IMR-90 (cell line): ENCODE measurements at regions not wholly inside any gene's neighbourhood (a gene's known extent, or its start where the extent isn't known, plus 50 kb on each side); places are given as distances from the start of the nearest gene placed in this dataset.

ENCODE experiments used
- ATAC-seq: fragments of 200-7000 bp; cut with Tn5 transposase; 2 replicates; pipeline ENCODE4 v1.9.1; 2020; ENCODE audit warnings: low read depth, mild to moderate bottlenecking, moderate library complexity
- BruUV-seq: library from RNA; stranded (reverse); fragments of 400-500 nt; replicated peaks from 2 replicates; lab custom pipeline; 2021; lab: Mats Ljungman, UMichigan
- CTCF ChIA-PET: fragments of 300-600 bp; formaldehyde crosslinking; extraction: SDS; loops from one replicate; lab custom pipeline; 2021; ENCODE audit warnings: antibody characterized with exemption; lab: Yijun Ruan, JAX
- POLR2A ChIA-PET: fragments of 300-600 bp; sonication (Branson Sonifier 250); formaldehyde crosslinking; loops from one replicate; lab custom pipeline; 2022; ENCODE audit warnings: antibody characterized with exemption; ENCODE audit not compliant: unreplicated experiment; lab: Charles Lee
- DNase-seq: peaks from one replicate; pipeline ENCODE4 v3.0.0; 2013
- H2AFZ ChIP-seq: replicated peaks from 2 replicates; pipeline ENCODE3; 2013; ENCODE audit warnings: low read length, mild to moderate bottlenecking; ENCODE audit not compliant: poor library complexity
- H2AK5ac ChIP-seq: 2 replicates; pipeline ENCODE4 v1.6.1; 2013; ENCODE audit warnings: low read depth, low read length, inconsistent platforms
- H2AK9ac ChIP-seq: replicated peaks from 2 replicates; pipeline ENCODE3; 2013; ENCODE audit warnings: mild to moderate bottlenecking, low read depth, low read length, moderate library complexity; ENCODE audit not compliant: poor library complexity
- H2BK120ac ChIP-seq: 2 replicates; pipeline ENCODE4 v1.6.1; 2013; ENCODE audit warnings: low read depth, low read length, inconsistent platforms
- H2BK15ac ChIP-seq: 3 replicates; pipeline ENCODE4 v1.6.1; 2013; ENCODE audit warnings: low read depth, low read length, inconsistent platforms
- H2BK20ac ChIP-seq: 2 replicates; pipeline ENCODE4 v1.6.1; 2013; ENCODE audit warnings: low read depth, mild to moderate bottlenecking, inconsistent platforms, low read length, moderate library complexity
- H2BK5ac ChIP-seq: 2 replicates; pipeline ENCODE4 v1.6.1; 2013; ENCODE audit warnings: mild to moderate bottlenecking, low read depth, low read length, inconsistent platforms; ENCODE audit not compliant: poor library complexity, severe bottlenecking
- H3K14ac ChIP-seq: replicated peaks from 2 replicates; pipeline ENCODE4 v1.6.1; 2013; ENCODE audit warnings: low read depth, low read length, inconsistent platforms
- H3K18ac ChIP-seq: 2 replicates; pipeline ENCODE4 v1.6.1; 2013; ENCODE audit warnings: low read depth, low read length, control low read depth
- H3K23ac ChIP-seq: 2 replicates; pipeline ENCODE4 v1.6.1; 2013; ENCODE audit warnings: low read depth, low read length, inconsistent platforms
- H3K27ac ChIP-seq: 2 replicates; pipeline ENCODE4 v1.5.1; 2013; ENCODE audit warnings: mild to moderate bottlenecking, control low read depth, low read length; ENCODE audit not compliant: insufficient read depth
- H3K27me3 ChIP-seq: 2 replicates; pipeline ENCODE4 v1.6.1; 2013; ENCODE audit warnings: low read length; ENCODE audit not compliant: control insufficient read depth, insufficient read depth
- H3K36me3 ChIP-seq: 2 replicates; pipeline ENCODE4 v1.6.1; 2013; ENCODE audit warnings: low read length, mixed read lengths; ENCODE audit not compliant: control insufficient read depth, insufficient read depth
- H3K4ac ChIP-seq: 2 replicates; pipeline ENCODE4 v1.6.1; 2013; ENCODE audit warnings: low read depth, low read length, inconsistent platforms
- H3K4me1 ChIP-seq: 2 replicates; pipeline ENCODE4 v1.6.1; 2013; ENCODE audit warnings: low read length, mixed read lengths; ENCODE audit not compliant: control insufficient read depth, insufficient read depth
- H3K4me2 ChIP-seq: 2 replicates; pipeline ENCODE4 v1.6.1; 2013; ENCODE audit warnings: low read depth, mild to moderate bottlenecking, control low read depth, low read length, moderate library complexity
- H3K4me3 ChIP-seq: 2 replicates; pipeline ENCODE4 v1.5.1; 2013; ENCODE audit warnings: low read depth, mild to moderate bottlenecking, control low read depth, low read length, moderate library complexity; ENCODE audit not compliant: insufficient read depth
- H3K56ac ChIP-seq: 2 replicates; pipeline ENCODE4 v1.6.1; 2013; ENCODE audit warnings: low read length, inconsistent platforms; ENCODE audit not compliant: insufficient read depth; ENCODE audit errors: extremely low read depth
- H3K79me1 ChIP-seq, 2 experiments: 2 replicates each; pipeline ENCODE4 v1.6.1; 2013; ENCODE audit warnings: low read length in 2 of 2, inconsistent platforms in 1 of 2, low read depth in 1 of 2
- H3K9ac ChIP-seq: 2 replicates; pipeline ENCODE4 v1.6.1; 2013; ENCODE audit warnings: low read depth, low read length, control low read depth
- H3K9me1 ChIP-seq: 2 replicates; pipeline ENCODE4 v1.6.1; 2013; ENCODE audit warnings: low read length, inconsistent platforms; ENCODE audit not compliant: insufficient read depth
- H3K9me3 ChIP-seq: 2 replicates; pipeline ENCODE4 v1.6.1; 2013; ENCODE audit warnings: low read length; ENCODE audit not compliant: control insufficient read depth, insufficient read depth
- H4K20me1 ChIP-seq: 2 replicates; pipeline ENCODE4 v1.6.1; 2013; ENCODE audit warnings: low read length, inconsistent platforms; ENCODE audit not compliant: insufficient read depth
- H4K5ac ChIP-seq: 2 replicates; pipeline ENCODE4 v1.6.1; 2013; ENCODE audit warnings: mild to moderate bottlenecking, low read depth, low read length, control low read depth
- H4K8ac ChIP-seq, 2 experiments: 2 replicates each; pipeline ENCODE4 v1.6.1; 2013; ENCODE audit warnings: low read depth in 2 of 2, low read length in 2 of 2, control low read depth in 1 of 2, inconsistent platforms in 1 of 2
- H4K91ac ChIP-seq: 2 replicates; pipeline ENCODE4 v1.6.1; 2013; ENCODE audit warnings: low read depth, low read length, inconsistent platforms; ENCODE audit not compliant: insufficient read depth
- CEBPB ChIP-seq: IDR thresholded peaks from 2 replicates; pipeline ENCODE4 v1.6.1; 2012; ENCODE audit warnings: low read depth, low read length, improper control_type of control experiment
- CHD1 ChIP-seq: IDR thresholded peaks from 2 replicates; pipeline ENCODE4 v1.6.1; 2012; ENCODE audit warnings: low read depth, low read length, improper control_type of control experiment
- FOS ChIP-seq: fragments of 150-350 bp; IDR thresholded peaks from 2 replicates; pipeline ENCODE4 v1.6.1; 2016; ENCODE audit warnings: low read depth, low read length
- MAFK ChIP-seq: IDR thresholded peaks from 2 replicates; pipeline ENCODE4 v1.6.1; 2012; ENCODE audit warnings: low read depth, low read length, improper control_type of control experiment
- MAZ ChIP-seq: IDR thresholded peaks from 2 replicates; pipeline ENCODE4 v1.6.1; 2012; ENCODE audit warnings: low read depth, mild to moderate bottlenecking, low read length, improper control_type of control experiment, moderate library complexity, borderline replicate concordance
- MXI1 ChIP-seq: IDR thresholded peaks from 2 replicates; pipeline ENCODE4 v1.6.1; 2012; ENCODE audit warnings: low read depth, mild to moderate bottlenecking, low read length, moderate library complexity, borderline replicate concordance
- NFE2L2 ChIP-seq: fragments of 150-350 bp; IDR thresholded peaks from 2 replicates; pipeline ENCODE4 v1.6.1; 2016; ENCODE audit warnings: low read depth, mild to moderate bottlenecking, low read length
- POLR2A ChIP-seq: IDR thresholded peaks from 2 replicates; pipeline ENCODE4 v1.6.1; 2012; ENCODE audit warnings: mild to moderate bottlenecking, low read depth, low read length
- RAD21 ChIP-seq: IDR thresholded peaks from 2 replicates; pipeline ENCODE4 v1.6.1; 2012; ENCODE audit warnings: low read length, improper control_type of control experiment
- RCOR1 ChIP-seq: IDR thresholded peaks from 2 replicates; pipeline ENCODE4 v1.6.1; 2012; ENCODE audit warnings: mild to moderate bottlenecking, low read length, improper control_type of control experiment; ENCODE audit not compliant: insufficient replicate concordance
- RFX5 ChIP-seq: IDR thresholded peaks from 2 replicates; pipeline ENCODE4 v1.8.0; 2012; ENCODE audit warnings: low read depth, mild to moderate bottlenecking, low read length, moderate library complexity
- SMC3 ChIP-seq: fragments of 150-350 bp; IDR thresholded peaks from 2 replicates; pipeline ENCODE4 v1.6.1; 2016; ENCODE audit warnings: low read depth, mild to moderate bottlenecking, antibody characterized with exemption, low read length, moderate library complexity
- USF2 ChIP-seq: fragments of 150-350 bp; IDR thresholded peaks from 2 replicates; pipeline ENCODE4 v1.6.1; 2017; ENCODE audit warnings: mild to moderate bottlenecking, antibody characterized with exemption, low read length, low read depth
- WGBS, 2 experiments: methylation state at CpG; one replicate each; pipeline versions ENCODE4 v1.1.5 to v1.1.7; 2013; ENCODE audit warnings: missing lambda C conversion rate in 2 of 2; ENCODE audit not compliant: insufficient read length in 1 of 2; ENCODE audit errors: extremely low coverage in 2 of 2; 5-methylcytosine and 5-hydroxymethylcytosine counted together
- dilution Hi-C: fragments of 300-500 bp; cut with HindIII; formaldehyde crosslinking; loops from one replicate; pipeline ENCODE4 v1.14.3; 2018; ENCODE audit warnings: low sequenced_read_pairs; ENCODE audit not compliant: unreplicated experiment
- in situ Hi-C: fragments of 300-500 bp; cut with MboI; formaldehyde crosslinking; loops from 3 replicates; pipeline ENCODE4 v1.14.3; 2019; ENCODE audit warnings: low sequenced_read_pairs, inconsistent platforms, mixed read lengths
- intact Hi-C: fragments of 100-400 bp; cut with micrococcal nuclease; formaldehyde crosslinking; loops from 2 replicates; pipeline ENCODE4 v1.10.0; 2022
- TF ChIP-seq, protein P1 (sequence below): conservative IDR thresholded peaks from 2 replicates; pipeline ENCODE4 v1.5.1; 2012; ENCODE audit warnings: mild to moderate bottlenecking, low read depth, low read length, improper control_type of control experiment
- TF ChIP-seq, protein P2 (sequence below): fragments of 150-350 bp; IDR thresholded peaks from 2 replicates; pipeline ENCODE4 v1.6.1; 2016; ENCODE audit warnings: low read depth, mild to moderate bottlenecking, low read length, moderate library complexity, borderline replicate concordance

DNA sequence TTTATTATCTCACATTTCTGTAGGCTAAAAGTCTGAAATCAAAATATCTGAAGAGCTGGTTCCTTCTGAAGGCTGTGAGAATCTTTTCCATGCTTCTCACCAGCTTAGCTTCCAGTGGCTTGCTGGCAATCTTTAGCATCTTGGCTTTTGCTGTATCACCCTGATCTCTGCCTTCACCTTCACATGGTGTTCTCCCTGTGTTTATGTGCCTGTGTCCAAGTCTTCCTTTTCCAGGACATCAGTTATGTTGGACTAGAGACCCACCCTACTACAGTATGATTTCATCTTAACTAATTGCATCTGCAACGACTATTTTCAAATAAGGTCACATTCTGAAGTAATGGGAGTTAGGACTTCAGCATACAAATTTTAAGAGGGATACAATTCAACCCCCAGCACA is 772.3 kb upstream of the ADAMTS5 start:
- no peak overlapping the region for H3K4me2 ChIP-seq
- H2BK20ac ChIP-seq, result no peak overlapping the region
- no peak overlapping the region for H2AK9ac ChIP-seq
- intact Hi-C loops, result no loop called here
- dilution Hi-C loops, result no loop called here
- no peak overlapping the region for H2AFZ ChIP-seq
- no TSS peak for BruUV-seq
- ChIA-PET POLR2A (no interaction called here), CTCF (no interaction called here)
- H3K4me1 ChIP-seq, result peaks cover 1% of the 10 kb centered on the region; the same call in 1 of the 2 replicates
- TF ChIP-seq CEBPB (no peak), USF2 (no peak), MXI1 (no peak), RAD21 (no peak), RCOR1 (no peak), CHD1 (no peak), MAZ (no peak), RFX5 (no peak), SMC3 (no peak), MAFK (no peak), POLR2A (no peak), NFE2L2 (no peak), FOS (no peak)
- TF ChIP-seq, protein P1, sequence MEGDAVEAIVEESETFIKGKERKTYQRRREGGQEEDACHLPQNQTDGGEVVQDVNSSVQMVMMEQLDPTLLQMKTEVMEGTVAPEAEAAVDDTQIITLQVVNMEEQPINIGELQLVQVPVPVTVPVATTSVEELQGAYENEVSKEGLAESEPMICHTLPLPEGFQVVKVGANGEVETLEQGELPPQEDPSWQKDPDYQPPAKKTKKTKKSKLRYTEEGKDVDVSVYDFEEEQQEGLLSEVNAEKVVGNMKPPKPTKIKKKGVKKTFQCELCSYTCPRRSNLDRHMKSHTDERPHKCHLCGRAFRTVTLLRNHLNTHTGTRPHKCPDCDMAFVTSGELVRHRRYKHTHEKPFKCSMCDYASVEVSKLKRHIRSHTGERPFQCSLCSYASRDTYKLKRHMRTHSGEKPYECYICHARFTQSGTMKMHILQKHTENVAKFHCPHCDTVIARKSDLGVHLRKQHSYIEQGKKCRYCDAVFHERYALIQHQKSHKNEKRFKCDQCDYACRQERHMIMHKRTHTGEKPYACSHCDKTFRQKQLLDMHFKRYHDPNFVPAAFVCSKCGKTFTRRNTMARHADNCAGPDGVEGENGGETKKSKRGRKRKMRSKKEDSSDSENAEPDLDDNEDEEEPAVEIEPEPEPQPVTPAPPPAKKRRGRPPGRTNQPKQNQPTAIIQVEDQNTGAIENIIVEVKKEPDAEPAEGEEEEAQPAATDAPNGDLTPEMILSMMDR, result no peak
- TF ChIP-seq, protein P2, sequence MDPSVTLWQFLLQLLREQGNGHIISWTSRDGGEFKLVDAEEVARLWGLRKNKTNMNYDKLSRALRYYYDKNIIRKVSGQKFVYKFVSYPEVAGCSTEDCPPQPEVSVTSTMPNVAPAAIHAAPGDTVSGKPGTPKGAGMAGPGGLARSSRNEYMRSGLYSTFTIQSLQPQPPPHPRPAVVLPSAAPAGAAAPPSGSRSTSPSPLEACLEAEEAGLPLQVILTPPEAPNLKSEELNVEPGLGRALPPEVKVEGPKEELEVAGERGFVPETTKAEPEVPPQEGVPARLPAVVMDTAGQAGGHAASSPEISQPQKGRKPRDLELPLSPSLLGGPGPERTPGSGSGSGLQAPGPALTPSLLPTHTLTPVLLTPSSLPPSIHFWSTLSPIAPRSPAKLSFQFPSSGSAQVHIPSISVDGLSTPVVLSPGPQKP, result no peak
- no peak overlapping the region for H3K4ac ChIP-seq
- DNase-seq, result no peak
- H4K20me1 ChIP-seq, result no peaks in the 10 kb centered on the region
- no peak overlapping the region for H2BK5ac ChIP-seq
- no peak overlapping the region for H3K4me3 ChIP-seq
- H3K27ac ChIP-seq, result no peak overlapping the region
- H4K91ac ChIP-seq, result no peak overlapping the region
- no peaks in the 10 kb centered on the region for H3K79me1 ChIP-seq
- ATAC-seq, result no peak
- H2AK5ac ChIP-seq, result no peak overlapping the region
- H3K56ac ChIP-seq, result no peak overlapping the region
- no peak overlapping the region for H2BK120ac ChIP-seq
- no peaks in the 10 kb centered on the region for H3K27me3 ChIP-seq
- 0 out of 2 replicates have a peak overlapping the region, but pooled peaks have one; percentile 6 for H3K14ac ChIP-seq
- H3K36me3 ChIP-seq, result no peaks in the 10 kb centered on the region
- H4K8ac ChIP-seq, result no peak overlapping the region
- peaks cover 3% of the 10 kb centered on the region; the same call in 1 of the 2 replicates for H3K9me3 ChIP-seq
- H2BK15ac ChIP-seq, result no peak overlapping the region; the same call in 2 of the 3 replicates
- WGBS, 2 experiments, result no CpG with 5 or more reads among the region's 1 CpG
- no peak overlapping the region for H4K5ac ChIP-seq
- no peaks in the 10 kb centered on the region for H3K9me1 ChIP-seq
- in situ Hi-C loops, result no loop called here
- H3K9ac ChIP-seq, result no peak overlapping the region
- H3K18ac ChIP-seq, result no peak overlapping the region
- no peak overlapping the region for H3K23ac ChIP-seq
